ENCODE measurements at regions not wholly inside any gene's neighbourhood (a gene's known extent, or its start where the extent isn't known, plus 50 kb on each side); places are given as distances from the start of the nearest gene placed in this dataset.

- no peak for DNase-seq
Observed at GRCh38 chr22:44549701-44550100, 51.7 kb upstream of the RTL6 start.

GRCh38 chr22:44548981-44549380, 50.9 kb upstream of the RTL6 start:
- DNase-seq: no peak

Data from cerebellar nuclear complex (tissue), 1 donor.